H1 (cell line): ENCODE measurements at regions not wholly inside any gene's neighbourhood (a gene's known extent, or its start where the extent isn't known, plus 50 kb on each side); places are given as distances from the start of the nearest gene placed in this dataset.

ENCODE experiments used
- CTCF ChIA-PET: fragments of 300-600 bp; sonication (Branson Sonifier 250); formaldehyde crosslinking; loops from one replicate; lab custom pipeline; 2021; ENCODE audit not compliant: partially characterized antibody; lab: Charles Lee
- POLR2A ChIA-PET: fragments of 300-600 bp; sonication (Branson Sonifier 250); formaldehyde crosslinking; loops from one replicate; lab custom pipeline; 2021; ENCODE audit warnings: inconsistent platforms; ENCODE audit not compliant: partially characterized antibody; lab: Charles Lee
- DNase-seq, 2 experiments: peaks; one replicate each; pipeline versions ENCODE4 v3.0.0 to v3.0.0-alpha.2; 2010 to 2022; ENCODE audit warnings: low spot score in 2 of 2, low read depth in 1 of 2, mixed read lengths in 1 of 2
- FAIRE-seq: peaks from 2 replicates; lab custom pipeline; 2011; peaks lifted over from hg19 to GRCh38; lab: Jason Lieb, UNC
- H2AFZ ChIP-seq: 2 replicates; pipeline ENCODE4 v1.8.1; 2012; ENCODE audit warnings: low read length, inconsistent platforms
- H2AK5ac ChIP-seq: 2 replicates; pipeline ENCODE4 v1.6.1; 2013; ENCODE audit warnings: low read depth, low read length
- H2BK120ac ChIP-seq: replicated peaks from 2 replicates; pipeline ENCODE3; 2013; ENCODE audit warnings: low read depth, low read length, inconsistent platforms
- H2BK12ac ChIP-seq: 2 replicates; pipeline ENCODE4 v1.6.1; 2013; ENCODE audit warnings: low read depth, low read length
- H2BK15ac ChIP-seq: 2 replicates; pipeline ENCODE4 v1.6.1; 2013; ENCODE audit warnings: low read length
- H2BK20ac ChIP-seq: 2 replicates; pipeline ENCODE4 v1.6.1; 2013; ENCODE audit warnings: low read length
- H2BK5ac ChIP-seq: 2 replicates; pipeline ENCODE4 v1.6.1; 2013; ENCODE audit warnings: low read depth, low read length
- H3K14ac ChIP-seq: 2 replicates; pipeline ENCODE4 v1.6.1; 2013; ENCODE audit warnings: inconsistent platforms; ENCODE audit not compliant: insufficient read length
- H3K18ac ChIP-seq: 2 replicates; pipeline ENCODE4 v1.6.1; 2013; ENCODE audit warnings: low read length; ENCODE audit errors: extremely low read depth
- H3K23ac ChIP-seq: 2 replicates; pipeline ENCODE4 v1.6.1; 2013; ENCODE audit warnings: inconsistent platforms; ENCODE audit not compliant: insufficient read length
- H3K23me2 ChIP-seq: 2 replicates; pipeline ENCODE4 v1.6.1; 2013; ENCODE audit warnings: low read depth, low read length
- H3K27ac ChIP-seq: 2 replicates; pipeline ENCODE4 v1.6.1; 2011; ENCODE audit warnings: low read depth, low read length, inconsistent platforms
- H3K27me3 ChIP-seq, 4 experiments: replicated peaks in 1 of 4; 1 replicate in 1 of 4; 2 replicates in 3 of 4; pipeline versions ENCODE4 v1.6.1 to v1.8.1; 2011 to 2013; ENCODE audit warnings: low read length in 3 of 4, mild to moderate bottlenecking in 3 of 4, inconsistent platforms in 2 of 4, mixed read lengths in 2 of 4, moderate library complexity in 1 of 4; ENCODE audit not compliant: control insufficient read depth in 3 of 4, insufficient read depth in 3 of 4; ENCODE audit errors: extremely low read depth in 1 of 4
- H3K36me3 ChIP-seq, 4 experiments: 2 replicates each; pipeline versions ENCODE4 v1.6.1 to v1.8.1; 2011 to 2013; ENCODE audit warnings: mild to moderate bottlenecking in 4 of 4, low read length in 3 of 4, moderate library complexity in 2 of 4, control low read depth in 1 of 4, inconsistent platforms in 1 of 4; ENCODE audit not compliant: insufficient read depth in 4 of 4, control insufficient read depth in 2 of 4
- H3K4ac ChIP-seq: replicated peaks from 2 replicates; pipeline ENCODE3; 2013; ENCODE audit warnings: low read length, low read depth, mixed read lengths, inconsistent platforms; ENCODE audit not compliant: insufficient read length
- H3K4me1 ChIP-seq, 4 experiments: replicated peaks in 1 of 4; 1 replicate in 1 of 4; 2 replicates in 3 of 4; pipeline versions ENCODE4 v1.6.1 to v1.8.1; 2011 to 2013; ENCODE audit warnings: low read length in 3 of 4, inconsistent platforms in 2 of 4, mixed read lengths in 1 of 4; ENCODE audit not compliant: insufficient read depth in 4 of 4, control insufficient read depth in 3 of 4
- H3K4me2 ChIP-seq, 2 experiments: 2 replicates each; pipeline versions ENCODE4 v1.6.1 to v1.8.1; 2011 to 2013; ENCODE audit warnings: low read depth in 2 of 2, low read length in 2 of 2, control low read depth in 1 of 2, inconsistent platforms in 1 of 2, mild to moderate bottlenecking in 1 of 2; ENCODE audit not compliant: insufficient read depth in 1 of 2
- H3K4me3 ChIP-seq, 4 experiments: fragments of 200-600, 300-600 bp in 1 of 4; sonication (generic), shearing (Covaris generic), sonication (Bioruptor Twin) in 1 of 4; 2 replicates each; pipeline versions ENCODE4 v1.5.1 to v1.8.1; 2011 to 2016; ENCODE audit warnings: low read length in 4 of 4, low read depth in 3 of 4, control low read depth in 2 of 4, inconsistent platforms in 2 of 4, mild to moderate bottlenecking in 2 of 4, mixed read lengths in 1 of 4, moderate library complexity in 1 of 4; ENCODE audit not compliant: insufficient read depth in 2 of 4; ENCODE audit errors: extremely low read depth in 1 of 4
- H3K56ac ChIP-seq: replicated peaks from 2 replicates; pipeline ENCODE3; 2013; ENCODE audit warnings: low read depth, mild to moderate bottlenecking, mixed read lengths, low read length, inconsistent platforms; ENCODE audit not compliant: insufficient read length
- H3K79me1 ChIP-seq: 2 replicates; pipeline ENCODE4 v1.6.1; 2013; ENCODE audit warnings: low read depth, low read length, control low read depth
- H3K79me2 ChIP-seq, 2 experiments: 2 replicates each; pipeline versions ENCODE4 v1.6.1 to v1.8.1; 2012 to 2013; ENCODE audit warnings: low read length in 2 of 2, mild to moderate bottlenecking in 2 of 2, inconsistent platforms in 1 of 2; ENCODE audit not compliant: insufficient read depth in 2 of 2, control insufficient read depth in 1 of 2
- H3K9ac ChIP-seq, 4 experiments: replicated peaks in 1 of 4; 1 replicate in 1 of 4; 2 replicates in 3 of 4; pipeline versions ENCODE4 v1.6.1 to v1.8.1; 2011 to 2013; ENCODE audit warnings: low read depth in 3 of 4, low read length in 3 of 4, control low read depth in 2 of 4, mild to moderate bottlenecking in 2 of 4, moderate library complexity in 2 of 4, inconsistent platforms in 1 of 4; ENCODE audit errors: extremely low read depth in 1 of 4
- H3K9me3 ChIP-seq, 2 experiments: 2 replicates each; pipeline versions ENCODE4 v1.6.1 to v1.8.1; 2012 to 2013; ENCODE audit warnings: mild to moderate bottlenecking in 2 of 2, moderate library complexity in 2 of 2, control low read depth in 1 of 2, inconsistent platforms in 1 of 2, low read depth in 1 of 2, low read length in 1 of 2, mixed read lengths in 1 of 2; ENCODE audit not compliant: insufficient read depth in 2 of 2
- H4K20me1 ChIP-seq, 2 experiments: replicated peaks in 1 of 2; 2 replicates each; pipeline versions ENCODE3 to v1.8.1; 2011 to 2013; ENCODE audit warnings: inconsistent platforms in 2 of 2, low read length in 2 of 2, mild to moderate bottlenecking in 1 of 2; ENCODE audit not compliant: insufficient read depth in 2 of 2, control insufficient read depth in 1 of 2
- H4K5ac ChIP-seq: 2 replicates; pipeline ENCODE4 v1.6.1; 2013; ENCODE audit warnings: low read length, low read depth, mixed read lengths, inconsistent platforms; ENCODE audit not compliant: insufficient read length
- H4K8ac ChIP-seq: 2 replicates; pipeline ENCODE4 v1.8.0; 2013; ENCODE audit warnings: mild to moderate bottlenecking, moderate library complexity, low read length, inconsistent platforms; ENCODE audit not compliant: insufficient read depth; ENCODE audit errors: extremely low read depth
- H4K91ac ChIP-seq: replicated peaks from 2 replicates; pipeline ENCODE3; 2013; ENCODE audit warnings: low read length, mixed read lengths, inconsistent platforms; ENCODE audit not compliant: insufficient read length
- ATF2 ChIP-seq: IDR thresholded peaks from 2 replicates; pipeline ENCODE4 v1.6.1; 2012; ENCODE audit warnings: low read length, inconsistent platforms
- BRCA1 ChIP-seq: IDR thresholded peaks from 2 replicates; pipeline ENCODE4 v1.6.1; 2012; ENCODE audit warnings: low read depth, low read length, improper control_type of control experiment
- CTCF ChIP-seq, 3 experiments: IDR thresholded peaks; 1 replicate in 2 of 3; 2 replicates in 1 of 3; pipeline versions ENCODE4 v1.5.1 to v1.6.1; 2011; ENCODE audit warnings: low read length in 3 of 3, mild to moderate bottlenecking in 3 of 3, inconsistent platforms in 2 of 3, low read depth in 1 of 3, moderate library complexity in 1 of 3; ENCODE audit not compliant: insufficient read depth in 1 of 3; ENCODE audit errors: control extremely low read depth in 1 of 3
- PHF8 ChIP-seq: fragments of 200-600 bp; sonication (generic); conservative IDR thresholded peaks from 2 replicates; pipeline ENCODE4 v1.7.1; 2012; ENCODE audit warnings: low read depth, mild to moderate bottlenecking, inconsistent platforms, low read length, moderate library complexity
- RAD21 ChIP-seq, 2 experiments: IDR thresholded peaks in 1 of 2; conservative IDR thresholded peaks in 1 of 2; 2 replicates each; pipeline ENCODE4 v1.6.1; 2011; ENCODE audit warnings: low read depth in 2 of 2, low read length in 2 of 2, improper control_type of control experiment in 1 of 2, inconsistent platforms in 1 of 2, mild to moderate bottlenecking in 1 of 2, moderate library complexity in 1 of 2
- SIX5 ChIP-seq: IDR thresholded peaks from 2 replicates; pipeline ENCODE4 v1.6.1; 2011; ENCODE audit warnings: mild to moderate bottlenecking, low read depth, low read length
- YY1 ChIP-seq: IDR thresholded peaks from 2 replicates; pipeline ENCODE4 v1.6.1; 2011; ENCODE audit warnings: low read depth, mild to moderate bottlenecking, low read length
- WGBS, 2 experiments: shearing (Covaris generic) in 1 of 2; methylation state at CpG; one replicate each; pipeline versions ENCODE4 v1.1.6 to v1.1.7; 2013 to 2015; ENCODE audit warnings: low lambda C conversion rate in 2 of 2, mixed read lengths in 2 of 2, inconsistent platforms in 1 of 2, low coverage in 1 of 2, missing lambda C conversion rate in 1 of 2; ENCODE audit not compliant: insufficient replicate concordance in 2 of 2, insufficient coverage in 1 of 2, insufficient read length in 1 of 2; ENCODE audit errors: extremely low coverage in 1 of 2, missing lambda C conversion rate in 1 of 2; 5-methylcytosine and 5-hydroxymethylcytosine counted together

- Histone ChIP-seq H3K18ac (no peak overlapping the region), H3K36me3 (no peaks in the 10 kb centered on the region), H2BK20ac (no peak overlapping the region), H4K91ac (no peak overlapping the region), H3K27me3 (no peaks in the 10 kb centered on the region), H3K4me1 (no peaks in the 10 kb centered on the region), H2BK15ac (no peak overlapping the region), H3K27ac (no peak overlapping the region), H2AFZ (no peak overlapping the region), H3K23ac (no peak overlapping the region), H3K4ac (no peak overlapping the region), H4K8ac (no peak overlapping the region), H3K14ac (no peak overlapping the region), H3K4me2 (no peak overlapping the region), H2BK120ac (no peak overlapping the region), H2AK5ac (no peak overlapping the region), H2BK12ac (no peak overlapping the region), H4K20me1 (no peaks in the 10 kb centered on the region), H3K79me1 (no peaks in the 10 kb centered on the region), H3K23me2 (0 out of 2 replicates have a peak, but pooled peaks cover 3% of the 10 kb centered on the region), H3K56ac (no peak overlapping the region), H3K9ac (no peak overlapping the region), H3K9me3 (no peaks in the 10 kb centered on the region), H3K4me3 (no peak overlapping the region), H2BK5ac (no peak overlapping the region), H4K5ac (no peak overlapping the region), H3K79me2 (no peaks in the 10 kb centered on the region)
- 89% methylated on average over 8 of the region's 8 CpGs; no CpG with 5 or more reads in 1 of the 2 experiments for WGBS, 2 experiments
- TF ChIP-seq SIX5 (no peak), PHF8 (no peak), RAD21 (IDR thresholded peaks at IDR 0.05 in 1 of 2, conservative IDR thresholded peaks at IDR 0.05 in 1 of 2; ENCODE audit: low read depth in 2 of 2, low read length in 2 of 2) (peak; percentile 35 to 53; a peak in 3 of 4 replicates), YY1 (no peak), CTCF (IDR thresholded peaks at IDR 0.05; ENCODE audit: control extremely low read depth in 1 of 3, insufficient read depth in 1 of 3, low read depth in 1 of 3, low read length in 3 of 3) (peak; percentile 6 to 24 (median 22); a peak in 3 of 4 replicates), BRCA1 (no peak), ATF2 (no peak)
- ChIA-PET POLR2A (no interaction called here), CTCF (interaction anchor here (0.7 to 1.8 kb wide), 13 partner anchors 9 to 722 kb away, joined by 3 to 8 read pairs (median 3); no protein-coding TSS in a partner anchor)
- DNase-seq (no peak), FAIRE-seq (no peak)
Measured at GRCh38 chr20:19886661-19887288, 128.7 kb downstream of the RIN2 start.
